Glomerular visceral epithelial cell (primary cell): ENCODE measurements at regions not wholly inside any gene's neighbourhood (a gene's known extent, or its start where the extent isn't known, plus 50 kb on each side); places are given as distances from the start of the nearest gene placed in this dataset.
"Not testable (repeated sequence)": the region's sequence is repeated elsewhere in the genome, so short reads cannot be mapped to it uniquely, and the experiment has no call there.

Experiments
- DNase-seq: peaks from one replicate; pipeline ENCODE4 v3.0.0-alpha.2; 2016; ENCODE audit errors: extremely low spot score

GRCh38 chr2:7525746-7526145 is 608.5 kb downstream of the RNF144A start:
- no peak for DNase-seq

DNA sequence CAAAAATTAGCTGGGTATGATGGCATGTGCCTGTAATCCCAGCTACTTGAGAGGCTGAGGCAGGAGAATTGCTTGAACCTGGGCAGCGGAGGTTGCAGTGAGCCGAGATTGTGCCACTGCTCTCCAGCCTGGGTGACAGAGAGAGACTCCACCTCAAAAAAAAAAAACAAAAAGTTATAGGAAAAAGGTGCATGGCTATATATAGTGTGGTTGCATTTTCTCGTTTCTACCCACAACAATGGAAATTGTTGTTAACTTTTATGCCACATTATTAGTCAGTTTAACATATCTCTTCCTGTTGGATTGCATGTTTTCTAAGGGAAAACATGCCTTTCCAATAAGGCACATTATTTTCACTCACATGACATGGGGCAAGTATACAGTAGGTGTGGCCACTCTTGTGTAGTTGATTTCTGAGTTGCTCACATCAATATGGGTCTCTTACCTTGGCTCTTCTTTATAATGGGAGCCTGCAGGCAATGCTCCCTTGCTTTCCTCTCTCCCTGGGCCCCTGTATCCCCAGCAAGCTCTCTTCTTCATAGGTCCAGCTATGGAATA is 610.0 kb downstream of the RNF144A start:
- DNase-seq: no peak

- no peak for DNase-seq
These were observed 612.8 kb downstream of the RNF144A start for GRCh38 chr2:7530001-7530400.

DNA sequence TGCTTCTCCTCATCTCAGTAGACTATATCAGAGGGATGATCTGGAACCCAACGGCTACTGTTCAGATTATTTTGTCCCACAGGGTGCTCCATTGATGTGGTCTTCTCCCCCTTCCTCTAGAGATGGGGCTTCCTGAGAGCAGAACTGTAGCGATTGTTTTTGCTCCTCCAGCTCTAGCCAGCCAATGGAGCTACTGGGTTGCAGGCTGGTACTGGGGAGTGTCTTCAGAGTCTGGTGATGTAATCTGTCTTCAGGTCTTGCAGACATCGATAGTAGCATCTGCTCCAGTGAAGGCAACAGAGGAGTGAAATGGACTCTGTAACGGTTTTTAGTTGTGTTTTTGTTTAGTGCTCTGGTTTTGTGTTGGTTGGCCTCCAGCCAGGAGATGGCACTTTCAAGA is 621.9 kb downstream of the RNF144A start:
- no peak for DNase-seq

DNA sequence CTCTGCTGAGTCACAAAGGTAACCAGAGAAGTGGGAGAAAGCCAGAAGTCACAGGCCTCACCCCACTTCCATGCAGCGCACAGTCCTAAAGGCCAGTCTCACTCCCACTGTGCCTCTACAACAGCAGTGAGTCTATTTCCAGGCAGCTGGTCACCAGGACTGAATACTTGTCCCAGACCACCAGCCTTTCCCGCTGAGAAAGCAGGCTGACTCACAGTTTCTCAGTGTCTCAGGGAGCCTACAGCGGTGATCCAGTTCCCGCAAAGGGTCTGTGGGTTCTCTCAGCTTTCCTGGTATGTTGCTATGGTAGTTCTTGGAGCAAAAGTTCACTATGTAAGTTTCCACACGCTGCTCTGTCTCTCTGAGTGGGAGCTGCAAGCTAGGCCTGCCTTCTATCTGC is 622.5 kb downstream of the RNF144A start:
- no peak for DNase-seq

DNA sequence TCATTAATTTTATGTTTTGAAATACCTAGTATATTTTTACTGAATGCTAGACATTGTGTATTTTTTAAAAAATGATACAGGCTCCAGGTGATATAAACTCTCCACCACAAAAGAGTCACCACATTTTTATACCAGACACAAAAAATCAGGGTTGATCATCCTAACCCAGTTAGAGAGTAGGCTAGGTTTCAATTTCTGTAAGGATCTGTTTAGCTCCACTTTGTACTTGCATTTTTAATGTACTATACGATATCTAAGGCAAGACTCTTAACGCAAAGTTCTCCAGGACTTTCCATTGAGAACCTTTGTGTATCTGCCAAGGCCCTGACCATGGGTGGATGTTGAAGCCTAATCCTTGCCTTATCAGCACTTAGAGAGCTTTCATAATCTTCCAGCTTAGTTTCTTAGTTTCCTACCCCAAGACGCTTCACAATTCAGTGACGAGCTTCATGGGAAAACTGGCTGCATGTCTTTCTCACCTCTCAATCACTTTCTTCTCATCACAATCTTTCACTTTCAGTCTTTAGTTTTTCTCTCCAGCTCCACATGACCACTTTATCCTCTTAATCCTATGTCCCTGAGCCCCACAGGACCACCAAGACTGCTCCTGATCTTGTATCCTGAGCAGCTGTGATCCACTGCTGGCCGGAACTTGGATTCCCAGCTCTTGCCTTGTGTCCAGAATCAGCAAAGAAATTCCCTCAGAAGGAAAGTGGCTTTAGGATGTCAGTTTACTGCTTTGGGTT is 635.8 kb downstream of the RNF144A start:
- DNase-seq: no peak

GRCh38 chr2:7555260-7555659 is 638.0 kb downstream of the RNF144A start:
- no peak for DNase-seq

DNA sequence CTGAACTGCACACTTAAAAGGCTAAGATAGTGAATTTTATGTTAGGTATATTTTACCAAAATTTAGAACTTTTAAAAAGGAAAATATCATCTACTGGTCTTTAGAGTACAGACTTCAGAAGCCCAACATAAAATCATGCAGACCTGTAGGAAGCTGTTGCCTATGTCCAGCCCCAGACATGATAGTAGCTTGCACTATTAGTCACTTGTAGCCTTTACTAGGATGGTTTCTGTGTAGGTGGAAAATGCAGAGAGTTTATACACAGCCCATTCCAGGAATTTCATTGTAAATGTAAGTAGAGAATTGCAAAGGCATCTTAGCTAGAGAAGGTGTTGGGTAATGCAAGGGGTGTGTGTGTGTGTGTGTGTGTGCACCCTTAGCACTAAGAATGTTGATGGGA is 640.2 kb downstream of the RNF144A start:
- no peak for DNase-seq

DNA sequence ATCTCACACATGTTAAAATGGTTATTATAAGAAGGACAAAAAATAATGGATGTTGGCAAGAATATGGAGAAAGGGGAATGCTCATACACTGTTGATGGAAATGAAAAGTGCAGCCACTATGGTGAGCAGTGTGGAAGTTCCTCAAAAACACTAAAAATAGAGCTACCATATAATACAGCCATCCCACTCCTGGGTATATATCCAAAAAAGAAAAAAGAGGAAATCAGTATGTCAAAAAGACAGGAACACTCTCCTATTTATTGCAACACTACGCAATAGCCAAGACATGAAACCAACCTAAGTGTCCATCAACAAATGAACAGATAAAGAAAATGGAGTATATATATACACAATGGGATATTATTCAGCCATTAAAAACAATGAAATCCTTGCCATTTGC is 642.6 kb downstream of the RNF144A start:
- DNase-seq: no peak

- DNase-seq: no peak
These were observed 649.2 kb downstream of the RNF144A start for GRCh38 chr2:7566382-7566881.

- not testable (repeated sequence) for DNase-seq
These were observed 649.9 kb downstream of the RNF144A start for GRCh38 chr2:7567116-7567515.

- DNase-seq: no peak
These were observed 650.4 kb downstream of the RNF144A start for GRCh38 chr2:7567646-7568045.

DNA sequence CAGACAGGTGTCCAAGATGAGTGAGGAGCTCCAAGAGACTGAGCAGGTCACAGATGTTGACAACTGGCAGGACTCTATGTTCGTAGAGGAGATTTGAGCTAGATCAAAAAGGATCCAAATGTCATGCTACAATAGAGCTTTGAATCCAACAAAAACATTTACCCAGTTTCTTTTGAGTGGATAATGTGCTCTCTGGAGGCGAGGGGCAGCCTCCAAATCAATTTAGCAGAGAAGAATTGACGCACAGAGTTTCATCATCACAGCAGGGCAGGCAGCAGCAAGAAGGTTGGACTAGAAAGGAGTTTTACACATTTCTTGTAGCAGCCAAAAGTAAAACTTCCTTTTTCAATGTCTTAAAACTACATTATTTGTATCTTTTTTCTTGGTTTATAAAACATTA is 653.0 kb downstream of the RNF144A start:
- DNase-seq: no peak

DNA sequence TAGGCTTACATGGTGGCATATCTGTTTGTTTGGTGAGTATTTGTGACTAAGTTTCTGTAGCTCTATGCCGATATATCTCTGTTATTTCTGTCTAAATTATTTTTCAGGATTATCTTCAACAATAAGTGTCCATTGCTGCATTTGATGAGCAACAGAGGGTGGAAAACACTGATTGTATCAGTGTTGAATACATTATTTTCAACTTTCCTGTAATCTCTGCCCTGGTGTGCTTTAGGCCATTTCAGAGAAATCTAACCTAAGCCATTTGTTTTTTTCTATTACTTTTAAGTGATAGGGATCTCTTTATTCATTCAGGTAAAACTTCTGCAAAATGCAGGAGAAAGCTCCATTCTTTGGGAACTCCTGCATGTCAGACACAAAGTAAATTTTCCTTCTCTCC is 654.5 kb downstream of the RNF144A start:
- DNase-seq: no peak

DNA sequence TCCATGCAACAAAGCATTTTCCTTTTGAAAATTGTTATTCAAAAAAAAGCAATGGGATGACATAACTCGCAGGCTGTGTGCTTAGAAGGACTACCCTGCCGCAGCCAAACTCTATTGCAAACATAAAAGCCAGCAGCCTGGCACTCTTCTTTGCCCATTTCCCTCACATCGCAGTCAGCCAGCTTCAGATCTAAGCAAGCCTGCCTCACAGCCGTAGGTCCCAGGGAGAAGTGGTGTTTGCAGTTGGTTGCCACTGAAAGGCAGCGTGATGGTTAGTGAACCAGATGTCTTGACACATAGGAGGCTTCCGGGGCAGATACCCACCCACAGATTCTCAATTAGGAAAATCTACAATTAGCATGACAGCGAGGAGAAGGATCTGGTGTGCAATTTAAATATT is 655.2 kb downstream of the RNF144A start:
- no peak for DNase-seq

DNA sequence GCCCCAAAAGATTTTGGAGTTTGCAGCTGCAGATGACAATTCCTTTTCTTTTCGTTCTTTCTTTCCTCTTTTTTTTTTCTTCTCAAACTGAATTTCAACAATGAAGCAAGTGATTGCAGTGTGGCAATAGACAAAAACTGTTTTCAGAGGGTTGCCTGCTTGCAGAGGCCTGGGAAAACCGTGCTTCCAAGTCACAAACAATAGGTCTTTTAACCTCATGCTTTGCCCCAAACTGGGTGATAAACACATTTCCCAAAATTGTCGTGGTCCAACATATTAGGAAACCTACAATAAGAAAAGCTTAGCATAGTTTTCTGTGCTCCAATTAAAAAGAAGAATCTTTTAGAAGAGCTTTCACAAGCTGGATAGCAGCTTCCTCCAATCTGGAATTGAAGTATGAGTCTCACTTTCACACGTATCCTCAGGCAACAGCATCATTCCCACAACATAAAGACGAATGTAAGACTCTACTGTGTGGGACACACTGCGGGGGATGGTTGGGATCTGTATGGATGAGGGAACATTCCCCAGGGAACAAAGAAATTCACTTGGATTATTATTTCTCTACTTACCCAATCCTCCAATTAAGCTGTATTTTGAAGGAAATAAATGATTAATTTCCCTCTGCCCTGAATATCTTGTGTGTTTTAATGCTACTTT is 656.1 kb downstream of the RNF144A start:
- no peak for DNase-seq

GRCh38 chr2:7574385-7574784 is 657.2 kb downstream of the RNF144A start:
- no peak for DNase-seq

- no peak for DNase-seq
These were observed 660.6 kb downstream of the RNF144A start for GRCh38 chr2:7577769-7578168.

- no peak for DNase-seq
These were observed 666.8 kb downstream of the RNF144A start for GRCh38 chr2:7584017-7584416.

- DNase-seq: no peak
These were observed 669.7 kb downstream of the RNF144A start for GRCh38 chr2:7586898-7587297.

GRCh38 chr2:7588295-7588694 is 671.1 kb downstream of the RNF144A start:
- no peak for DNase-seq

DNA sequence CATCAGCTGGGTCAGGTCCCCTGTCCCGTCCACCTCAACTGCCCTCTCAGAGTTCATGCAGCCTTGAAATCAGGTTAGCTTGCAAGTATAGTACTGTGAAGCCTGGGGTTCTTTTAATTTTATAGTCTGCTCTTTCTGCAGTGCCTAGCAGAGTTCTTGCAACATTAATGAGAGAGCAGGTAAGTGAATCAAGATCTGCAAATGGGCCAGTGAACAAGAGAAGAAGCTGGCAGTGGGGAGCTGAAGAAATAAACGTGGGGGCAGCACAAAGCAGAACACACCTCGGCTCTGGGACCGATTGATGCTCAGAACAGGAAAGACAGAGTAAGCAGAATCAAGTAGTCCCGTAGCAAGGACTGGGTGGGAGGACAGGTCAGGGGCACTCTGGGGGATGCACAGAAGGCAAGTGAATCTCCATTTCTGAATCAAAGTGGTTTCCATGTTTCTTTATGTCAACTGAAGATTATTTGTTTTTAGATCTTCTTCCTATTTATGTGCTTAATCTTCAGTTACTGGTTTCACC is 675.5 kb downstream of the RNF144A start:
- no peak for DNase-seq

DNA sequence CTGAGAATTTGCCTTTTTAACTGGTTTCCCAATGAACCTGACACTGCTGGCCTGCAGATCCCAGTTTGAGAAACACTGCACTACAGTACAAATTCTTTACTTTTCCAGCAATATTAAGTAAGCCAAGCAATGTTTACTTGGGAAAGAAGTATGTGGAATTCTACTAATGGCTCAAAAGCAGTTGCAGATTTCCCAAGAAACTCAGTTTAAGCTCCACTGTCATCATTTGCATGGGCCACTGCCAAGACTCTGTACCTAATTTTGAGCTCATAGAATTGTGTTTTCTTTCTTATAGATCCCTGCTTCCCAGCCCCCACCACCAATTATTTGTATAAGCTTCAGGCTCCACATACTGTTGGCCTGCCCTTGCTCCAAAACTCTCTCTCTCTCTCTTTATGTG is 676.1 kb downstream of the RNF144A start:
- no peak for DNase-seq
